HG03460 (cell line): ENCODE measurements at regions not wholly inside any gene's neighbourhood (a gene's known extent, or its start where the extent isn't known, plus 50 kb on each side); places are given as distances from the start of the nearest gene placed in this dataset.

Source experiments
- ATAC-seq: cut with Tn5 transposase; IDR thresholded peaks from one replicate; pipeline ENCODE4 v1.9.1; 2021; ENCODE audit not compliant: unreplicated experiment

DNA sequence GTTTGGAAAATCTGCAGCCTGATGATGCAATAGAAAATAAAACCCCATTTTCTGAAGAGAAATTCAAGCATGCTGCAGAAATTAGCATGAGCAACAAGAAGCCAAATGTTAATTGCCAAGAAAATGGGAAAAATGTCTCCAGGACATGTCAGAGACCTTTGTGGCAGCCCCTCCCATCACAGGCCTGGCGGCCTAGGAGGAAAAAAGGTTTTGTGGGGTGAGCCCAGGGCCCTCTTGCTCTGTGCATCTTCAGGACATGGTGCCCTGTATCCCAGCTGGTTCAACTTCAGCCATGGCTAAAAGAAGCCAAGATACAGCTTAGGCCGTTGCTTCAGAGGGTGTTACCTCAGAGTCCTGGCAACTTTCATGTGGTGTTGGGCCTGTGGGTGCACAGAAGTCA, 775.5 kb upstream of the SEL1L start:
- no peak for ATAC-seq

DNA sequence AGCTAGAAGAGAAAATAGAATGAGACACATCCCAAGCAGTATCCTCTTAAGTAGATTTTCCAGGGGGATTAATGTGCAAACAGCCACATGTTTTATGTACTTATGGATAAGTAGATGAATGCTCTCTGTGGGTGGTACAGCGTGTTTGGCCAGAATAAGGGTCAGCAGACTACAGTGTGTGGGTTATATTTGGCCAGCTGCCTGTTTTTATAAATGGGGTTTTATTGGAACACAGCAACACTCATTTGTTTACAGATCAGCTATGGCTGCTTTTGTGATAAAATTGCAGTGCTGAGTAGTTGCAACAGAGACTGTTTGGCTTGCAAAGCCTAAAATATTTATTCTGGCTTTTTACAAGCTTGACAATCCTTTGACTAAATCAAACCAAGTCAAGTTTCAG, 780.2 kb upstream of the SEL1L start:
- ATAC-seq, result no peak

DNA sequence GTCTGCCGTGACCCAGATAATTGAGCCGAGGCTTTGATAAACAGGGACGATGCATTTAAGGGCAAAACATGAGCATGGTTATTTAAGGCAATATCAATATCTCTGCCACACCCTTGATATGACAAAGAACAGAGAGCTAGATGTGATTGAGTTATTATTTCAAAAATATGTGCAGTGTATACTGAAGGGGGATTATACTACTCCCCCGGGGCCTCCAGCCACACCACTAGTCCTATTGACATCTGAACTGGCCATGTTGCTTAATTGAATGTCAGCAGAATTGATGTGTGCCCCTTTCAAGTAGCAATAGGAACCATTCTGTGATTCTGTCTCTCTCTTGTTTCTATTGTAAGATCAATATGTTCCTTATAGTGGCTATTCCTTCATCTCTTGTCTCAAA, 794.8 kb upstream of the SEL1L start:
- no peak for ATAC-seq

DNA sequence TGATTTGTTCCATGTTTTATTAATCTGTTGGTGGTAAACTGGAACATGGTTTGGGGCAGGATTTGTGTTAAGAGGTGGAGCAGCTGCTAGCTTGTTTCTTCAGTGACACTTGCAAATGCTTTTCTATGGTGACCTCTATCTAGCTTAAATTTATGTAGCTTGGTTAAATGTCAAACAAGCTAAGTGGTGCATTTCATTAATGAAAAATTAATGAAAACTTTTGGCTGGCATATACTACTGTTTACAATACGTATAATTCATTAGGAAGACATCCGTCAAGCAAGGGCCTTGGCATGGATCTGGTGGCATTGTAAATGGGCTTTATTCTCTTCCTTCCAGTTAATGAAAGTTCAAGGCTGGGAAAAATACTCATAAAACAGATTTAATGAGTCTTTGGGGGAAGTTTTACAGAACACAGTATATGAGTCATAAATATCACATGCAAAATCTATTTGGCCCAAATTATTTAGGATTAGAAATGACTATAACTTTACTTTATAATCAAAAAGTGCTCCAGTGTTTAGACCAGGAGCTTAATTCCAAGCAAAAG, 807.7 kb upstream of the SEL1L start:
- ATAC-seq, result no peak

DNA sequence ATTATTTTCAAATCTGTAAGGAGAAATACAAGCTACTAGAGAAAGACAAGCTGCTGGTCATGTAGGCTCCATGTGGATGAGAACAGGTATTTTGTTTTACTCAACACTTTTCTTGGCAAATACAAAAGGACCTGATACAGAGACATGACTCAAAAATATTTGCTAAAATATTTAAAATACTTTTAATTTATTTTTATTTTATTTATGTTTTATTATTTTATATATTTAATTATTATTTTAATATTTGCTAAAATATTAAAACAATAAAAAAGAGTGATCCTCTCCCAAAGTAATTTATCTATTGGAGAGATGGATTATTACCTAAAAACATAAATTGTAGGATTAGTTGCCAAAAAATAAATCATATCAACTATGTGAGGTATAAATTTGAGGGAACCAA, 808.9 kb upstream of the SEL1L start:
- no peak for ATAC-seq

DNA sequence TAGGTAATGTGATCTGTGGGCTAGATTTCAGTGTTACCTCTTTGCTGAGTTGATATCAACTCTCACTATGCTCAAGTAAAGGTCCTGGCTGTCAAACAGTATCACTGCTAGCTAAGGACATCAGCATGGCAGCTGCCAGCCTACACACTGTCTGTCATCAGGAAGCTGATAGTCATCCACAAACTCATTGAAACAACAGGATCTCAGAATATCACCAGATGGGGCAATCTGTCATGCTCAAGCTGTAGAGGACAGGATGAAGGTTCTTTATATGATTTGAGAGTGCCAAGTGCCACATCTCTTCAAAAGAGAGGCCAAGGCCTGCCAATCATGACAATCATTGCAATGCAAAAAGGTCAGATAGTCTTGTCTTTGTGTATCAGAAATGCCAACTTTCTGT, 811.5 kb upstream of the SEL1L start:
- no peak for ATAC-seq

DNA sequence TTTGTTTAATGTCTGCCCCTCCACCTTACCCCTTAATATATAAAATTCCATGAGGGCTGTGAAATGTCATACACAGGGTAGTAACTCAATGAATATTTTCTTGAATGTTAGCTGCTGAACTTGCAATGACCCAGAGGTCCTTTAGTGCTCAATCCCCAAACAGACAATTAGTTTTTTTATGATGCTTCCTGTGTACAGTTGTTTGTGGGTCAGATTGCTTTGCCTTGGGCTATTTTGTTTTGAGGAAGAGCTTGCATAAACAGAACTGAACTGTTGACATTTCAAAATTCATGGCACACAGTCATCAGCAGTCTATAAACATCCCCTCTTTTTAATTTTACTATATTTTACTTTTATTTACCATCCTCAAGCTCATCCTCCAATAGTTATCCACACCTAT, 820.5 kb upstream of the SEL1L start:
- ATAC-seq, result no peak

DNA sequence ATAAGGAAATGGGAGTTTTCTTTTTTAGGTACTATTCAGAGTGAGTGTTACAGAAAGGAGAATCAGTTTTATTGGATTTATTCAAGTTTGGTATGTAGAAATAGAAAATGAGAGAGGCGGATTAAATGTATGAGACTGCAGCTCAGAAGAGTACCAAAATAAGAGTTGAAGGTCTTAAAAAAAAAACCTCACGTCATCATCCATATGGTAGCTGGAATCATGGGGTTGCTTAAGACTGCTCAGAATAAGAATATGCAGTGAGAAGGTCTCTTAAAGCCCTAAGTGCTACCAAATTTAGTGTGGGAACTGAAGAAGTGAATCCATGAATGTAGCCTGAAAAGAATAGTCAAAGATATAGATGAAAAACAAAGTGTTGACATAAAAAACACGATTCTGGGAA, 825.5 kb upstream of the SEL1L start:
- no peak for ATAC-seq

DNA sequence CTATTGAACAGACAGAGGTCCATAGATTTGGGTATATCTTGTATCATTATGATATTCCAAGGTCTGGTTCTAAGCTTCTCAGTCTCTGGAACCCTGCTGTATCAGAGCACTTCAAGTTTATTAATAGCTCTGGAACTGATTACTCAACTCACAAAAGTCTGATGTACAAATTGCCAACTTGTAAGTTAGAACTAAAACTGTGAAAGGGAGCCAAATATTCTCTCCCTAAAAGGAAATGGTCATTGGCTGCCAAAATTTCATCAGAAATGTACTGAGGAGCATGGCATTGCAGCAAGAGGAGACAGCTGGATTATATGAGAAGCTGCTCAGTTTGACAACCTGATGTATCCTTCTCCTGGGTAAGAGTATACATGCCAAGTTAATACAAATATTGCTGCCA, 828.8 kb upstream of the SEL1L start:
- no peak for ATAC-seq

DNA sequence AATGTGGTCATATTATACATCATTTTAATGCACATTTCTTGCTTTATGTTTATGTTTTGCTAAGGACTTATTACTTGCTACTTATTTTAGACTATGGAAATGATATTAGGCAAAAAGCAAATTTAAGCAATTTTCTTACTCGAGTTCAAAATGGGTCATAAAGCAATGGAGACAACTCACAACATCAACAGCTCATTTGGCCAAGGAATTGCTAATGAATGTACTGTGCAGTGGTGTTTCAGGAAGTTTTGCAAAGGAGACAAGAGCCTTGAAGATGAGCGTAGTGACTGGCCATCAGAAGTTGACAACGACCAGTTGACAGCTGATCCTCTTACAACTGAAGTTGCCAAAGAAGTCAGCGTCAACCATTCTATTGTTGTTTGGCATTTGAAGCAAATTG, 831.8 kb upstream of the SEL1L start:
- ATAC-seq, result no peak

DNA sequence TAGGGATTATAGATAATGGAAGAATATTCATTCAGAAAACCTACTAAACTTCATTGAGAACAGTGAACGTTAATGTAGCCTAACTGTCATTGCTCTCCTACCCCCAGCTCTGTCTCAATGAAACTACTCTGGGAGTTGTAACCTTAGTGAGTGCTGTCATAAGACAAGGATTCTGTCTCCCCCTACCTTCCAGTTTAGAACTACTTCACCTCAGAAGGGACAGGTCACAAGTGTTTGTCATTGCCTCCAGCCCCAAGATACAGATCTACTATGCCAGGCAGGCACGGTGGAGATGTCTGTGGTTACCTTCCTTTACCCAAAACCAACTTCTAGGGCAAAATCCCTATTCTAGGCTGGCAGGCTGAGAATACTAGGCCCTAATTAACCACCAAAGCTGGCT, 833.1 kb upstream of the SEL1L start:
- no peak for ATAC-seq

DNA sequence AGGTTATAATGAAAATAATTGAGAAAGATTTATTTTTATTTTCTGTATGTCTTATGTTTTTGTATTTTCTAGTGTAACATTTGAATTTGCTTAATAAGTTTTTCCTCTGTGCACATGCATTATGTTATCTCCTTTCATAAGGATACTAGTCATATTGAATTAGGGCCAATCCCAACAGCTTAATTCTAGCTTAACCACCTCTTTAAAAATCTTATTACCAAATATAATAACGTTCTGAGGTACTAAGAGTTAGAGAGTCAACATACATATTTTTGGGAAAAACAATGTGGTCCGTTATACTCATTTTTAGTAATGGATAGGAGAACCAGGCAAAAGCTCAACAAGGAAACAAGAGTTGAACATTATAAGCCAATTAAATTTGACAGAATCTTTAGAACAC, 845.6 kb upstream of the SEL1L start:
- no peak for ATAC-seq

DNA sequence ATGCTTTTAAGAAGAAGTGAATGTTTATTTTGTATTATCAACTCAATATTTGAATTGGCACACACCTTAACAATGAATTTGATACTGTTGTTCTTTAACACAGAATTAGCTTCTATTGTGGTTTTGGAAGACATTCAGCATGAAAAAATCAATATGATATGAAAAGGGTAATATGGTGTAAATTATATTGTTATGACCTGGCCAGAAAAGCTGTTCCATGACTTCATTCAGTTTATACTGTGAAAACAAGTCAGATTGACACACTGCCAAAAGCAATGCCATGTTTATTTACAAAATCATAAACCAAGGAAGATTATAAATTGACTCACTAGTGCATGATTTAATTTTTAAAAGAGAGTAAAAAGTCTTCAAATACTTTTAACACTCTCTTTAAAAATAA, 851.4 kb upstream of the SEL1L start:
- no peak for ATAC-seq

DNA sequence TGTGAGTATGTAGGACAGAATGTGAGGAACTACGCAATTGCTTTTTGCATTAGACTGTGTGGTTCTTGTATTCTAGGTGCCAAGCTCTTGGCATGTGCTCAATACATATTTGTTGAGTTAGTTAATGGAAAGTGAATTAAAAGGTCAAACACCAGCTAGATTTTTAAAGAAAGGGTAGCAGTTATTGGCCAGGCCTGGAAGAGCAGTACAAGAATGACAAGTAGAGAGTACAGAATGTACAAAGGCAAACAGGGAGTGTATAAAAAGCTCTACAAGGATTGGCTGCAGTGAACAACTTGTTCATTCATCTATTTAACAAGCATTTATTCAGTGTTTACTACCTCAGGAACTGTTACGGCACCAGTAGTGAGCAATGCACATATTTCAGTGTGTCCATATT, 854.0 kb upstream of the SEL1L start:
- no peak for ATAC-seq

DNA sequence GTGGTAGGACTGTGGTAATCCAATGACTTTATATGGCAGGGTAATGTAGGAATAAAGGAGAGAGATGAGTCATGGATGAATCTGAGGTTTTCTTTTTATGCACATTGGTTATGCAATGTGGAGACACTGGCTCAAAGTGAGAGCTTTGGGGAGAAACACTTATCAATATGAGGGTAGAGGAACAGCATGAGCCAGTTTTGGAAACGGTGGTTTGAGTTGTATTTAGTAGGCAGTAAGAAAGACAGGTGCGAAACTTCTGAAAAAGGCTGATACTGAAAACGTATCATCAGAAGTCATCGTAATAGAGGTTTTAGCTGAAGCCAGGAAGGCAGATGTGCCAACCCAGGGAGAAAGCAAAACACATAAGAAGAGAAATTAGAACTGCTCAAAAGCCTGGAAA, 854.8 kb upstream of the SEL1L start:
- no peak for ATAC-seq

DNA sequence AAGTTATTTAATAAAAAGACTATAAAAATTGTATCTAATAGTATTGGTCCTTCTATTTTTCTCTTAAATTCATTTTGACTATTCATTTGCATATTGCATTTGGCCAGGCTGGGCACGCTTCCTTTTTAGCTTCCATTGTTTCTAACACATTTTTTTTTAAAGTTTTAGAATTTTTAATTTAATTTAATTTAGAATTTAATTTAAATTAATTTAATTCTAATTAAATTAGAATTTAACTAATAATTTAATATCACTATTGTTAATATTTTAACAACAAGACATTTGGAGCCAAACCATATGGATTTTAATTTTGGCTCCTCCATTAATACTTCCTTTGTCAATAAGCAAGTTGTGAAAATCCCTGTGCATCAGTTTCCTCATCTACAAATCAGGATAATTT, 856.9 kb upstream of the SEL1L start:
- no peak for ATAC-seq

DNA sequence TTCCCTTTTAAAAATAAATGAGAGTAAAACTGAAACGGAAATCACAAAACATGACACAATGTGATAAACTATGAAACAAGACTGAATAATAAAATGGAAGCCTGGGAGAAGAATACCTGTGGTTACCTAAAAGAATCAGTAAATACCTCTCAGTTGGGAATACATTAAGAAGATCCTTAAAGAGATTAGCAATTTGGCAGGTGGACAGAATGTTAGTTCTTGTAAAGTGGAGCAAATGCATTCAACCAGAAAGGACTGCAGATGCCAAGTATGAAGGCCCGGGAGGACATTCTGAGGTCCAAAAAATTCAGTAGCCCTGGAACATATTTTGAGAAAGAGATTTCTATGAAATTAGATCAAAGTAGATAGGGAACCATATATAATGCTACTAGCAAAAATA, 861.3 kb upstream of the SEL1L start:
- ATAC-seq, result no peak

DNA sequence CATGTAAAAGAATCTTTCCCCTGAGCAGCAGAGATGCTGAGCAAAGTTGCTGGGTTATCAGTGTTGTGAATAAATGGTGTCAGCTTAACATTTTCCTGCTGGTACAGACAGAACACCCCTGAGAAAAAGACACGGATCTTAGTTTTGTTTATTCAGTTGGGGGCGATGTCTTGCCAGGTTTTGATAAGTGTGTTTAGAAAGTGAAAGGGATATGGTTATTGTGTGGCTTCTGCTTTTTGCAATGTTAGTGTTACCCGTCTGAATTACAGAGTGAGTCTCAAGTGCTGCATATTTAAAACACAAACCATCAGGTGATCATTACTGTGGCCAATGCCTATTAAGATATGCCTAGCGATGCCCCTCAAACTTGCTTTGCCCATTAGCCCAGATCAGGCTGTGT, 864.6 kb upstream of the SEL1L start:
- ATAC-seq, result no peak

DNA sequence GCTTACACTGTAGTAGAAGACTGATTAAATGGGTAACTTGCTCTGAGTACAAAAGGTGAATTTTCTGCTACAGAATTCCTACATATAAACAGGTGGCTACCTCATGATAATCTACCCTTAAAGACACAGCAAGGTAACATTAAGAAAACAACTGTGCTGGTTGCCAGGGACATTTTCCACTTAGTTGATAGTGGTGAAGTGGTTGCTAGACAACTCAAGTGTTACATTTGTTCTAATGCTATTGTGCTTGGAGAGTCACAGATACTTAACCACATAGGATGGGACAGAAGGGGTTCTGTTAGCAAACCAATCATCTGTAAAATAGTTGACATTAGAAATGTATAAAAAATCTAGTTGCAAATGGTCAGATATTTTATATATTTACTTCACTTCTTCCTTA, 870.3 kb upstream of the SEL1L start:
- ATAC-seq, result no peak

DNA sequence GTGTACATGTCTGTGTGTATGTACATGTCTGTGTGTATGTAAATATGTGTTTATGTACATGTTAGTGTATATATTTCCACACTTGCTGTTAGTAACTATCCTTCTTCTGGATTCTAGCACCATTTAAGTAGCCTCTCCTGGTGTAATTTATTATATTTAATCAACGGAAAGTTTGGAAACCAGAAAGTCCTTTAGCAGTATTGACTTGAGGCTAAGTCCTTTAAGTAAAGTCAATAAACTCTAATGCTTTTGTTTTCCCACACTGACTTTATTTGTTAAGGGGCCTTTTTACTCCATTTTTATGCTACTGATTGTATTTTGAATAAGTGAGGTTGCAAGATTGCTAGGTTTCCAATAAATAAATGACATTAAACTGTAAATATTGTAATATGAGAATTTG, 876.4 kb upstream of the SEL1L start:
- ATAC-seq, result no peak

DNA sequence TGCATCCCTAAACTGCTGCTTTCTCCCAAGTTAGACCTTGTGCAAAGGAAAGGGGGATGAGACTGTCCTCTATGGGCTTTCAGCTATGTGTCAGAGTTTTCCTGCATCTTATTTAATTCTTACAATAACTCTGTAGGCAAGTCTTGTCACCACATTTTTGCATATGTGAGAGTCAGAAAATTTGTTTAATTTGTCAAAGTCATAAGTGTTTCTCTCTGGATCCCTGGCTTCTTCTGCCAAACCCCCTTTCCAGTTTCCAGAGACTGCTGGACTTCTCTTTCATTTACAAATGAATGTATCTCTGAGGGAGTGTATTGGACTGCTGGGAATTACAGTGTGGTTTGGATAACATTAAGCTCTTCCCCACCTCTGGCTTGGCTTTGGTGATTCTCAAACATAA, 877.6 kb upstream of the SEL1L start:
- no peak for ATAC-seq

DNA sequence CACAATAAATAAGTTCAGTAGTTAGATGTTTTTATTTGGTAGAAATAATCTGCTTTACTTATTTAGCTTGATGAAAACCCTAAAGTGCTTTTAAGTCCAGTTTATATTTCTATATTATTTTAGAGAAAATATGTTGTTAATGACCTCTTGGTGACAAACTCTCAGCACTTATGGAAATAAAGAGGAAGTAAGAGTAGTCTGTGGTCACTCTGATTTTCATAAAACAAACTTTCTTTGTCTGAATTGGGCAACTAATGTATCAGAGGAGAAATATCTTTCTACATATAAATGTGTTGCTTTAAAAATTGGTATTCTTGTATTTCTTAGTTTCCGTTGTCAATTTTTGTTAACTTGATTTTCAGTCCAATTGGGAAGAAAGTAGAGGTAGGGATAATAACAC, 878.9 kb upstream of the SEL1L start:
- ATAC-seq, result no peak

DNA sequence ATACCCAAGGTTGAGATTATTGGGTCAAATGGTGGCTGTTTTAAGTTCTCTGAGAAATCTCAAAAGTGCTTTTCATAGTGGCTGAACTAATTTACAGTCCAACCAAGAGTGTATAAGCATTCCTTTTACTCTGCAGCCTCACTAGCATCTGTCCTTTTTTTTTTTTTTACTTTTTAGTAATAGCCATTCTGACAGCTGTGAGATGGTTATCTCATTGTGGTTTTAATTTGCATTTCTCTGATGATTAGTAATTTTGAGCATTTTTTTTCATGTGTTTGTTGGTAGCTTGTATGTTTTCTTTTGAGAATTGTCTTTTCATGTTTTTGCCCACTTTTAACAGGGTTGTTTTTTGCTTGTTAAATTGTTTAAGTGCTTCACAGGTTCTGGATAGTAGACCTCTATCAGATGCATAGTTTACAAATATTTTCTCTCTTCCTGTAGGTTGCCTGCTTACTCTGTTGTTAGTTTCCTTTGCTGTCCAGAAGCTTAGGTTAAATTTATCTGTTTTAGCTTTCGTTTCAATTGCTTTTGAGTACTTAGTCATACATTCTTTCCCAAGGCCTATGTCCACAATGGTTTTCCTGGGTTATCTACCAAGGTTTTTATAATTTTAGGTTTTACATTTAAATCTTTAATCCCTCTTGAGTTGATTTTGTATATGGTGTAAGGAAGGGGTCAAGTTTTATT, 881.3 kb upstream of the SEL1L start:
- no peak for ATAC-seq
